T-cell (primary cell): ENCODE measurements at regions not wholly inside any gene's neighbourhood (a gene's known extent, or its start where the extent isn't known, plus 50 kb on each side); places are given as distances from the start of the nearest gene placed in this dataset.
A peak's percentile ranks its signal among the peaks of the same experiment; 100 is the strongest.
"Not testable (repeated sequence)": the region's sequence is repeated elsewhere in the genome, so short reads cannot be mapped to it uniquely, and the experiment has no call there.

ENCODE experiments used
- ATAC-seq, 4 experiments: fragments of 200-7000 bp in 3 of 4; fragments of 150-1000 bp in 1 of 4; cut with Tn5 transposase; replicated peaks in 1 of 4; 1 replicate in 3 of 4; 2 replicates in 1 of 4; pipeline ENCODE4 v1.10.0; 2021; ENCODE audit warnings: moderate library complexity in 3 of 4, mild to moderate bottlenecking in 2 of 4, moderate number of reproducible peaks in 1 of 4
- CTCF ChIA-PET, 2 donors: fragments of 300-600 bp; sonication (Branson Sonifier 250); formaldehyde crosslinking; loops; one replicate each; lab custom pipeline; 2022; ENCODE audit warnings: antibody characterized with exemption in 2 of 2; lab: Charles Lee
- POLR2A ChIA-PET, 2 donors: fragments of 300-600 bp; sonication (Branson Sonifier 250); formaldehyde crosslinking; loops; one replicate each; lab custom pipeline; 2022; ENCODE audit warnings: antibody characterized with exemption in 2 of 2; lab: Charles Lee
- DNase-seq, 35 experiments: peaks; one replicate each; pipeline versions ENCODE4 v3.0.0 to v3.0.0-alpha.2; 2013 to 2023
- H3K27ac ChIP-seq: one replicate; pipeline ENCODE4 v1.5.1; 2013; ENCODE audit warnings: low read length
- H3K27me3 ChIP-seq, 2 experiments: replicated peaks in 1 of 2; 1 replicate in 1 of 2; 2 replicates in 1 of 2; pipeline versions ENCODE4 v1.6.1 to v1.7.0; 2013; ENCODE audit warnings: low read length in 1 of 2, mixed read lengths in 1 of 2; ENCODE audit not compliant: control insufficient read depth in 2 of 2, insufficient read depth in 2 of 2; ENCODE audit errors: extremely low read depth in 1 of 2
- H3K36me3 ChIP-seq, 2 donors: 1 replicate in 1 of 2; 2 replicates in 1 of 2; pipeline versions ENCODE4 v1.6.1 to v1.7.0; 2013; ENCODE audit warnings: low read length in 1 of 2; ENCODE audit not compliant: control insufficient read depth in 2 of 2, insufficient read depth in 1 of 2; ENCODE audit errors: extremely low read depth in 1 of 2
- H3K4me1 ChIP-seq, 2 experiments: 1 replicate in 1 of 2; 2 replicates in 1 of 2; pipeline versions ENCODE4 v1.6.1 to v1.7.0; 2013; ENCODE audit warnings: low read length in 2 of 2, mixed read lengths in 1 of 2; ENCODE audit not compliant: insufficient read depth in 2 of 2, control insufficient read depth in 1 of 2; ENCODE audit errors: extremely low read depth in 1 of 2
- H3K4me3 ChIP-seq, 2 donors: 1 replicate in 1 of 2; 2 replicates in 1 of 2; pipeline versions ENCODE4 v1.5.1 to v1.7.0; 2013; ENCODE audit warnings: mild to moderate bottlenecking in 2 of 2, low read length in 1 of 2, moderate library complexity in 1 of 2; ENCODE audit not compliant: control insufficient read depth in 1 of 2; ENCODE audit errors: extremely low read depth in 1 of 2
- H3K9me3 ChIP-seq: 2 replicates; pipeline ENCODE4 v1.7.0; 2013
- H3K27ac Mint-ChIP-seq, 2 donors: one replicate each; pipeline ENCODE4 v1.8.0; 2020 to 2021; ENCODE audit warnings: mild to moderate bottlenecking in 2 of 2, mixed read lengths in 2 of 2
- H3K27me3 Mint-ChIP-seq, 2 donors: one replicate each; pipeline ENCODE4 v1.8.0; 2021 to 2022; ENCODE audit warnings: mixed read lengths in 2 of 2
- H3K36me3 Mint-ChIP-seq: one replicate; pipeline ENCODE4 v1.8.0; 2021; ENCODE audit warnings: mixed read lengths
- H3K4me1 Mint-ChIP-seq, 3 donors: one replicate each; pipeline ENCODE4 v1.8.0; 2020 to 2022; ENCODE audit warnings: mixed read lengths in 3 of 3, mild to moderate bottlenecking in 1 of 3
- H3K4me3 Mint-ChIP-seq, 3 donors: one replicate each; pipeline ENCODE4 v1.8.0; 2020 to 2022; ENCODE audit warnings: mild to moderate bottlenecking in 3 of 3, mixed read lengths in 3 of 3, moderate library complexity in 3 of 3
- H3K9me3 Mint-ChIP-seq, 3 donors: one replicate each; pipeline ENCODE4 v1.8.0; 2020 to 2022; ENCODE audit warnings: mixed read lengths in 3 of 3
- WGBS: methylation state at CpG from one replicate; pipeline ENCODE4 v1.1.5; 2013; ENCODE audit warnings: missing lambda C conversion rate; ENCODE audit not compliant: insufficient coverage; 5-methylcytosine and 5-hydroxymethylcytosine counted together

DNA sequence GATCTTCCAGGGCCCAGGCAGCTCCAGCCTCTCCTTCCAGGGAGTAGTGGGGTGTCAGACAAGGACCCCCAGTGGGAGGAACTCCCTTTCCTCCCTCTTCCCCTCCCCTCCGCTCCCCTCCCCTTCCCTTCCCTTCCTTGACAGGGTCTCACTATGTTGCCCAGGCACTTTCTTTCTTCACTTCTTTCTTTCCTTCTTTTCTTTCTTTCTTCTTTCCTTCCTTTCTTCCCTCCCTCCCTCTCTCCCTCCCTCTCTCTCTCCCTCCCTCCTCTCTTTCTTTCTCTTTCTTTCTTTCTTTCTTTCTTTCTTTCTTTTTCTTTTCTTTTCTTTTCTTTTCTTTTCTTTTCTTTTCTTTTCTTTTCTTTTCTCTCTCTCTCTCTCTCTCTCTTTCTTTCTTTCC, 76.6 kb upstream of the LYZL2 start:
- H3K4me3 Mint-ChIP-seq: peak overlapping the region in 1 of 3 donors; percentile 35

DNA sequence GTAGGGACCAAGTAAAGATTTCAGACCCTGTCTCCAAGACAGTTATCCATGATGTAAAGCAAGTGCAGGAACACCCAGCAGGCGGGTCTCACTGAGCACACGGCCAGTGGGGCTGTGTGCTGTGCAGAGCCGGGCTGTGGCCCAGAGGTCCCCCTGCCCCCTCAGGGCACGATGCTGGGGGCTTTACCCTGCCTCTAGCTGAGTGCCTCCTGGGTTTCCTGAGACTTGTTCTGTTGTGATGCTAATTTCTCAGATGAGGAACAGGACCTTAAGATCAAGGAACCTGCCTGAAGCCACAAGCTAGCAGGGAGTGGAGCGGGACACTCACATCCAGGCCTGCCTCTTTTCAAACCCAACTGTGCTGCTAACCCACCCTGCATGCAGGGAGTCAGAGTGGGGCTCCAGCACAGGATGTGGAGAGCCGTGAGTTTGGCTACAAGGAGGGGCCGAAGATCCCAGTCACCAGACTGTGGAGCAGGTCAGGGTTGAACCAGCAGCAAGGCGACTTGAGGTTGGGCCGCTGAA, 76.1 kb upstream of the LYZL2 start:
- Histone ChIP-seq H3K27ac (peak overlapping the region; percentile 91), H3K4me1 (peaks cover 22 to 52% of the 10 kb centered on the region in 2 experiments), H3K27me3 (no peaks in the 10 kb centered on the region), H3K36me3 (no peaks in the 10 kb centered on the region), H3K4me3 (peak overlapping the region; percentile 32 to 54), H3K9me3 (no peaks in the 10 kb centered on the region)
- ChIA-PET CTCF (interaction anchor here (0.5 to 1.5 kb wide), 5 partner anchors 11 to 317 kb away, joined by 3 to 5 read pairs (median 3); no protein-coding TSS in a partner anchor), POLR2A (no interaction called here)
- no peaks in the 10 kb centered on the region for H3K27me3 Mint-ChIP-seq
- DNase-seq: peak in 2 of 35 experiments; percentile 15 to 34
- 37% methylated on average over 6 of the region's 9 CpGs for WGBS
- peak; percentile 9 to 17 (median 13) for ATAC-seq
- H3K27ac Mint-ChIP-seq: peak overlapping the region; percentile 97 to 99
- H3K4me3 Mint-ChIP-seq: peak overlapping the region; percentile 85 to 89 (median 86)
- no peaks in the 10 kb centered on the region for H3K9me3 Mint-ChIP-seq
- no peaks in the 10 kb centered on the region for H3K36me3 Mint-ChIP-seq
- peaks cover 55 to 63% (median 62%) of the 10 kb centered on the region in 3 donors for H3K4me1 Mint-ChIP-seq

More for the DNA sequence above, 76.6 kb upstream of the LYZL2 start:
- not testable (repeated sequence) for H3K36me3 Mint-ChIP-seq, H3K36me3 ChIP-seq, DNase-seq, H3K27me3 Mint-ChIP-seq, H3K27me3 ChIP-seq, ATAC-seq, H3K9me3 Mint-ChIP-seq, H3K9me3 ChIP-seq, H3K4me3 ChIP-seq
- ChIA-PET CTCF (interaction anchor here (0.6 to 1.0 kb wide), 3 partner anchors 18 to 759 kb away, joined by 3 to 5 read pairs (median 3); no protein-coding TSS in a partner anchor), POLR2A (interaction anchor here in 1 of 2 donors (0.6 to 0.7 kb wide), 2 partner anchors 8 to 115 kb away, joined by 3 read pairs; no protein-coding TSS in a partner anchor)
- H3K4me1 ChIP-seq: peaks cover 16 to 51% of the 10 kb centered on the region in 2 experiments
- H3K4me1 Mint-ChIP-seq: peaks cover 52 to 60% (median 58%) of the 10 kb centered on the region in 3 donors
- no CpG with 5 or more reads among the region's 1 CpG for WGBS
- peak overlapping the region; percentile 97 to 99 for H3K27ac Mint-ChIP-seq
- peak overlapping the region; percentile 91 for H3K27ac ChIP-seq

DNA sequence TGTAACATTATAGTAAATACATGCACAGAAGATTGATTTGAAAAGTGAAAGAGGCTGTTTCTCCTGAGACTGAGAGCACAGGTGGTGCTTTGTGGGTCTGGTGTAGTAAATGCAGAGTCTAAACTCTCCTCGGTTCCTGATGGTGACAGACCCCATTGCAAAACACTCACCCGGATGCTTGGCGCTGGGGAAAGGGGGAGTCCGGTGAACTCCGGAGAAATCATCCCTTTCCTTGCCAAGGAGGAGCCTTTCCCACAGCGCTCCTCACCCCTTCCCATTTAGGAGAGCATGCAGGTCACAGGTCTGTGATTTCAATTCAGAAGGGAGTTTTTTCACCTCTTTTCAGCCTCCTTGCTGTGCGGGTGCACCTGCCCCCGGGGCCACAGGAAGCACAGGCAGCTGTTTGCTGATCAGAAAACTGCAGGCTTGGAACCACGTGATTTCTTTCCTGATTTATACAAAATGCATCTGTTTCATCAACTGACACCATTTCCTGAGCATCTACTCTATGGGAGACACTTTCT, 75.6 kb upstream of the LYZL2 start:
- Histone ChIP-seq H3K9me3 (no peaks in the 10 kb centered on the region), H3K27ac (peak overlapping the region; percentile 91), H3K27me3 (no peaks in the 10 kb centered on the region), H3K4me3 (peak overlapping the region; percentile 54 to 56), H3K4me1 (peaks cover 26 to 57% of the 10 kb centered on the region in 2 experiments), H3K36me3 (no peaks in the 10 kb centered on the region)
- CTCF ChIA-PET: interaction anchor here (0.5 to 1.5 kb wide), 3 partner anchors 12 to 317 kb away, joined by 3 to 4 read pairs (median 3); no protein-coding TSS in a partner anchor
- 0% methylated on average over 4 of the region's 9 CpGs for WGBS
- no peaks in the 10 kb centered on the region for H3K9me3 Mint-ChIP-seq
- peak overlapping the region; percentile 97 to 99 for H3K27ac Mint-ChIP-seq
- DNase-seq: peak in 32 of 35 experiments; percentile 11 to 69 (median 40)
- no peaks in the 10 kb centered on the region for H3K27me3 Mint-ChIP-seq
- H3K4me1 Mint-ChIP-seq: peaks cover 60 to 69% (median 67%) of the 10 kb centered on the region in 3 donors
- ATAC-seq: peak; percentile 47 to 56 (median 48)
- no peaks in the 10 kb centered on the region for H3K36me3 Mint-ChIP-seq
- H3K4me3 Mint-ChIP-seq: peak overlapping the region; percentile 85 to 89 (median 86)
- POLR2A ChIA-PET: no interaction called here

DNA sequence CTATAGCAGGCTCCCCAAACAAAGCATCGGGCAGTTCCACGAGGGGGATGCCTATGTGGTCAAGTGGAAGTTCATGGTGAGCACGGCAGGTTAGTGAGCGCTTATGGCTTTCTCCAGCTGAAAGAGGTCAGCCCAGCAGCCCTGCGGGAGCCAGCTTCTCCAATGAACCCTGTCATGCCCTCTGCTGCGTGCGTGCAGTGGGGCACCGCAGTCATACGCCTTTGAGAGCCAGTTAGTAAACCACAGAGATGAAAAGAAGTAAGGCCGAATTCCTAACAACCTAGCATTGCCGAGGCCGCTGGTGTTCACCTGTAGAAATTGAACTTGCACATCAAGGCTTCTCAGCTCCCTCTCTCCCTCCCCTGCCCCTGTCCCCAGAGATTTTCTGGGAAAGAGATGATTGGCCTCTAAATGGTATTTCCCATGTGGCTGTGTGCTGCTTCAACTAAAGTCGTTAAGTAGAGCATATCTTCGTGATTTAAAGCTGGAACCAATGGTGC, 75.1 kb upstream of the LYZL2 start:
- CTCF ChIA-PET: interaction anchor here (1.0 to 1.5 kb wide), 2 partner anchors 13 to 17 kb away, joined by 3 to 4 read pairs; no protein-coding TSS in a partner anchor
- POLR2A ChIA-PET: interaction anchor here in 1 of 2 donors (0.5 to 0.6 kb wide), 2 partner anchors 13 to 1219 kb away, joined by 3 read pairs; no protein-coding TSS in a partner anchor
- not testable (repeated sequence) for H3K27me3 ChIP-seq, H3K36me3 ChIP-seq, H3K36me3 Mint-ChIP-seq, H3K9me3 Mint-ChIP-seq, H3K27me3 Mint-ChIP-seq, H3K9me3 ChIP-seq
- 13% methylated on average over 9 of the region's 14 CpGs for WGBS
- H3K4me1 Mint-ChIP-seq: peaks cover 65 to 74% (median 72%) of the 10 kb centered on the region in 3 donors
- H3K27ac Mint-ChIP-seq: peak overlapping the region; percentile 97 to 99
- Histone ChIP-seq H3K4me1 (peaks cover 29 to 62% of the 10 kb centered on the region in 2 experiments), H3K4me3 (peak overlapping the region; percentile 54 to 56), H3K27ac (peak overlapping the region; percentile 91)
- DNase-seq (peak in 17 of 35 experiments; percentile 7 to 68 (median 34)), ATAC-seq (peak; percentile 17 to 36 (median 29))
- H3K4me3 Mint-ChIP-seq: peak overlapping the region; percentile 85 to 89 (median 86)

DNA sequence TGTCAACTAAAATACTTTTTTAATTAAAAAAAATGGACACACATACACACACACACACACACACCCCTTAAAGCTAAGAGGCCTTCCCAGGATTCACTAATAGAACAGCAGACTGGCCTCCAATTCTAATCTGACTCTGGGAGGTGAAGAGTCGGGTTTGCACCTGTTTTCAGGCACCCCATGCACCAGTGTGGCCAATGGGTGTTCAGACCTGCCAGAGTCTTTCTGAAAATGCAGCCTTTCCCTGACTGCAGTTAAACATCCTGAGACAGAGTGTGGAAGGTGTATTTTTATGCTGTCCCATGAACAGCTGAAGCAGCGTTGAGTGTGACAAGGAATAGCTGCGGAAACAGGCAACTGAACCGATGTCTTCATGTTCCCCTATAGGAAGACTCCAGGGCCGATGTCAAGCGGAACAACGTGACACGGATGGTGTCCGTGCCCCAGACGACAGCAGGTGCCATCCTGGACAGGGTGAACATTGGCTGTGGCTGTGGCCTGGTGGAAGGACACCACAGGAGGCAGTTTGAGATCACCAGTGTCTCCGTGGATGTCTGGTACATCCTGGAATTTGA, 74.6 kb upstream of the LYZL2 start:
- peaks cover 29 to 65% of the 10 kb centered on the region in 2 experiments for H3K4me1 ChIP-seq
- peak overlapping the region; percentile 54 to 56 for H3K4me3 ChIP-seq
- Mint-ChIP-seq H3K27ac (peak overlapping the region; percentile 97 to 99), H3K9me3 (no peaks in the 10 kb centered on the region), H3K4me1 (peaks cover 71 to 76% (median 72%) of the 10 kb centered on the region in 3 donors), H3K27me3 (no peaks in the 10 kb centered on the region), H3K36me3 (no peaks in the 10 kb centered on the region), H3K4me3 (peak overlapping the region; percentile 85 to 89 (median 86))
- no peaks in the 10 kb centered on the region for H3K27me3 ChIP-seq
- ChIA-PET CTCF (interaction anchor here (1.0 to 1.5 kb wide), 2 partner anchors 14 to 16 kb away, joined by 3 to 4 read pairs; no protein-coding TSS in a partner anchor), POLR2A (interaction anchor here in 1 of 2 donors (0.5 to 0.6 kb wide), 2 partner anchors 13 to 1219 kb away, joined by 3 read pairs; no protein-coding TSS in a partner anchor)
- WGBS: 78% methylated on average over 11 of the region's 11 CpGs
- ATAC-seq (no peak), DNase-seq (peak in 2 of 35 experiments; percentile 8 to 22)
- H3K9me3 ChIP-seq: no peaks in the 10 kb centered on the region
- no peaks in the 10 kb centered on the region for H3K36me3 ChIP-seq
- peak overlapping the region; percentile 91 for H3K27ac ChIP-seq

DNA sequence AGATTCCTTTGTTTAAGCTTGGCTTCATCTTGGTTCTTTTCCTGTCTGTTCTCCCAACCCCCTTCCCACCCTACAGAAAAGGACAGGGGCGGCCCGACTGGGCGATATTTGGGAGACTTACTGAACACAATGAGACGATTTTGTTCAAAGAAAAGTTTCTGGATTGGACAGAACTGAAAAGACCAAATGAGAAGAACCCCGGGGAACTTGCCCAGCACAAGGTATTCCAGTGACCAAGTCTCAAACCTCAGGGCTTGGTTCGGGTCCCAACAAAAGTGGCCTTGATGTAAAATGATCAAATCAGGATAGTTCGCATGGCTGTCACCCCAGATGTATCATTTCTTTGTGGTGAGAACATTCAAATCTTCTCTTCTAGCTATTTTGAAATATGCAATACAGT, 73.9 kb upstream of the LYZL2 start:
- H3K36me3 Mint-ChIP-seq, DNase-seq, H3K27me3 Mint-ChIP-seq, ATAC-seq, POLR2A ChIA-PET, H3K9me3 Mint-ChIP-seq, H3K27me3 ChIP-seq, H3K9me3 ChIP-seq, H3K36me3 ChIP-seq, H3K4me3 ChIP-seq: not testable (repeated sequence)
- CTCF ChIA-PET: interaction anchor here in 1 of 2 donors (0.9 to 1.9 kb wide), 2 partner anchors 15 to 16 kb away, joined by 3 to 6 read pairs; no protein-coding TSS in a partner anchor
- H3K27ac ChIP-seq: peak overlapping the region; percentile 91
- WGBS: no CpG with 5 or more reads among the region's 7 CpGs
- H3K4me1 ChIP-seq: peaks cover 29 to 65% of the 10 kb centered on the region in 2 experiments
- peaks cover 71 to 81% (median 75%) of the 10 kb centered on the region in 3 donors for H3K4me1 Mint-ChIP-seq
- H3K27ac Mint-ChIP-seq: peak overlapping the region; percentile 97 to 99
- peak overlapping the region; percentile 85 to 89 (median 86) for H3K4me3 Mint-ChIP-seq
